Fibroblast of skin of back (primary cell): ENCODE measurements at regions not wholly inside any gene's neighbourhood (a gene's known extent, or its start where the extent isn't known, plus 50 kb on each side); places are given as distances from the start of the nearest gene placed in this dataset.
A peak's percentile ranks its signal among the peaks of the same experiment; 100 is the strongest.

Experiments used
- DNase-seq: peaks from one replicate; pipeline ENCODE4 v3.0.0-alpha.2; 2013

GRCh38 chr10:132467464-132468149, 70.0 kb upstream of the INPP5A start:
- DNase-seq = no peak

- DNase-seq = no peak
Observed at GRCh38 chr10:132468216-132468615, 69.4 kb upstream of the INPP5A start.

DNA sequence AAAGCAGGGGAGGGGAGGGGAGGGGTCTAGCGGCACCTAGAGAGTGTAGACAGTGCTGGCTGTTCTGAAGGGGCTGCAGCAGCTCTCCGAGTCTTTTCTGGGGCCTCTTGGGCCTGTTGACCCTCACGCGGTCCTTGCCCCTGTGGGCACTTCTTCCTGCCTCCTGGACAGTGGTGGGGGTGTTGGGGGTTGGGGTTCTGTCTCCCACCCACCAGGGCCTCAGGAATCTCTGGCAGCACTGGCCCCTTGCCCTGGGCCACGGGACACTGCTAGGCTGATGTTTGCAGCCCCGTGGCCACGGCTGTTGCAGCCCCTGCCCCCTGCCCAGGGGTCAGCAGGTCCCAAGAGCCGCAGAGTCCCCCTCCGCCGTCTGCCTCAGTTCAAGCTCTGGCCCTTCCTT, 68.9 kb upstream of the INPP5A start:
- no peak for DNase-seq

- no peak for DNase-seq
Observed at GRCh38 chr10:132469197-132469884, 68.2 kb upstream of the INPP5A start.

GRCh38 chr10:132470410-132471124, 67.0 kb upstream of the INPP5A start:
- no peak for DNase-seq

DNA sequence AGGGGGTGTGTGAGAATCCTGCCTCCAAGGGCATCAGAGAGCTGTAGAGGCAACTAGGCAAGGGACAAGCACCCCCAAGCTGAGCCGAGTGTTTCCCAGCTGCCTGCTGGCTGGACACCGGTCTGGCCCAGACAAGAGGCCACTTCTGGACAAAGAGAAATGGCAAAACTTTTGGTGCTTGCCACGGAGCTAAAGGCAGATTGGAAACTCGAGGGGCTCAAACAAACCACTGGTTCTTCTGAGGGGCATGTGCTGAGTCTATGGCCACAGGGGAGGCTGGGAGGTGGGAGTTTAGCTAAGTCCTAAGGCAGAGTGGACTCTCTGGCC, 66.5 kb upstream of the INPP5A start:
- no peak for DNase-seq

- DNase-seq = no peak
Observed at GRCh38 chr10:132471484-132471883, 66.1 kb upstream of the INPP5A start.

DNA sequence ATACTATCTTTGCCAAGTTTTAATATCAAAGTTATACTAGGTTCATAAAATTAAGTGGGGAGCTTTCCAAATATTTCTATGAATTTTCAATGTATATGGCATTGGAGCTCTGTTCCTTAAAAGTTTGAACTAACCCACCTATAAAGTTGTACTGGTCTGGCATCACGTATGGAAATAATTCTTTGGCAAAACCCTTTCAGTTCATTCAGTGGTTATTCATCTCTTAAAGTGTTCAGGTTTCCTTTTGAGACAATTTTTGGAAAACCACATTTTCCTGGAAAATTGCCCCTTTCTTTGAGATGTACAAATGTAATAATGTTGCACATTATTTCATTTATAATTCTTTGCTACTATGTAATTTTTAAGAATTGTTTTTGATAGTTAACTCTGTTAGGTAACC, 62.5 kb upstream of the INPP5A start:
- no peak for DNase-seq

DNA sequence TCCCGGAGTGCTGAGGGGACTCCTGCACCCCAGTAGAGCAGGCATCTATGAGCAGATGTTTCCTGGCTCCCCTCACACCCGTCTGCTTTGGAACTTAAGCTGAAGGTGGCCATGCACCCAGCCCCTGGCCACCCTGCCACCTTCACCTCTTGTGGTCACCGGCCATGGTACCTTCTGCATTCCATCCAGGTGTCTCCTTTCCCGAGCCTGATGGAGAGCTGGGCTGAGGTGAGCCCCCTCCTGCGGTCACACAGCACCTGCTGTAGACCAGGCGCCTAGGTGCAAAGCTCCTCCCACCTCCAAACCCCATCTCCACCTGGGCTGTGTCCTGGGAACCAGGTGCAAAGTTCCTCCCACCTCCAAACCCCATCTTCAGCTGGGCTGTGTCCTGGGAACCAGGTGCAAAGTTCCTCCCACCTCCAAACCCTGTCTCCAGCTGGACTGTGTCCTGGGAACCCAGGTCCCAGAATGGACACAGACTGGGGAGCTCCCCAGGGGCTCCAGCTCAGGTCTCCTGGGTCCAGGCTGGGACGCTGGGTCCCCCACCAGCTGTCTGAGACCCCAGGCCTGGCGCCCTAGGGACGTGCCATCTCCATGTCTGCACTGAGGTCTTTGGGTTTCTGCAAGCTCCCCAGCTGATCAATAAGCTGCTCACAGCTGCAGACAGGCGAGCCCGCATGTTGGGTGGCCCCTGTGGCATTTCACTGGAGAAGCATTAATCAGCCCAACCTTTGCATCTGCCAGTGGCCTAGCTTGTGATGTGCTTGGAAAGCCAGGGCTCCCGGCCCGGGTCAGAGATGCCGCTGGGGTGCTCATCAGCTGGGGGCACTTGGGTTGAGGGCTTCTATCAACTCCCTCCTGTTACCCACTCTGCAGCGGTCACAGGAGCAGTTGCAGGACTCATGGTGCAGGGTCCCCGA, 61.2 kb upstream of the INPP5A start:
- no peak for DNase-seq

GRCh38 chr10:132477066-132477397, 60.6 kb upstream of the INPP5A start:
- DNase-seq = no peak

GRCh38 chr10:132477398-132478340, 59.9 kb upstream of the INPP5A start:
- no peak for DNase-seq

DNA sequence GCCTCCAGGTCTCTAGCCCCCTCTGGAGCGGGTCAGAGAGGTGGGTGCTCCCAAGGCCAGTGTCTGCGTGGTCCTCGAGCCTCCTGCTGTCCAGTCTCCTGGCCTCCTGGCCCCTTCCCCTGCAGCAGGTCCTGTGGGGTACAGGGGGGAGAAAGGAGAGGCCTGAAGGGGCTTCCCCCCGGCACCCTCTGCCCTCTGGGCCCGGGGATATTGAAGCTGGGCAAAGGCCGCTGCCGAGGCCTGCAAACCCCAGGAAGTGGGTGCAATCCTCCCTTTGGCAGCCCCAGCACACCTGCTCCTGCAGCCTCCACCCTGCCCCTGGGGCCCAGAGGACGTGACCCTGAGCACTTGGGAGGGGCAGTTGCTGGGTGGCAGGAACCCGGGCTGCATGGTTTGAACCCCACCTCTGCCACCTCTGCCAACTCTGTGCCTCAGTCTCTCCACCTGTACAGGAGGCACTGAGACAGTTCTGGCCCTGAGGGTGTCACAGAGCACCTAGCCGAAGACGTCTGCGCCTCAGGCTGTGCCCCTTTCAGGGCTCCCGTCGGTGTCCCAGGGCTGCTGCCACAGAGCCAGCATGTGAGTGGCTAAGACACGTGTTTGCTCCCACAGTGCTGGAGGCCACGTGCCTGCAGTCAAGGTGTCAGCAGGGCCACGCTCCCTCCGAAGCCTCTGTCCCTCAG, 59.1 kb upstream of the INPP5A start:
- DNase-seq = no peak

- DNase-seq = no peak
Observed at GRCh38 chr10:132479024-132479602, 58.5 kb upstream of the INPP5A start.

DNA sequence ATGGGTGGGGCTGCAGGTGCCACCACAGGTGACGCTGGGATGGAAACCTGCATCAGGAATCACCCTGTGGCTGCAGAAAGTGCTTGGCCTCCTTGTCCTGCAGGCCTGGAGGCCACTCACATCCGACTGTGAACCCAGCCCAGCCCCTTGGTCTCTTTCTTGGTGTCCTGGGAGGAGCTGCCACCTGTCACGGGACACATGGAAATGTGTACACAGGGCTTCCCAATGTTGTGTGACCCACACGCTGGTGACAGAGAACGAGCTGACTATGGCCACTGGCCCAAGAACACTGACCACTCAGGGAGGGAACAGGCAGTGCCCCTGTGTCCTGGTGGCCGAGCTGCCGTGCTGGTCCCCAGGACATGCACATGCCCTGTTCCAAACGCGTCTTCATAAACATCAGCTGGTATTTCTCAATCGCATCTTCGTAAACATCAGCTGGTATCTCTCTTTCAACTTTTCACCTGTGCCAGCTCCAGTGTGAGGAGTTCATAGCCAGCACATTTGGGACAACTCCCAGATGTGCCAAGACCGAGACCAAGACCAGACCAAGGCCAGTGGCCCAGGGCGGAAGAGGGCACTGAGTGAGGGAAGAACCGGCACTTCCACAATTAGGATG, 57.9 kb upstream of the INPP5A start:
- no peak for DNase-seq

- peak; percentile 26 for DNase-seq
Observed at GRCh38 chr10:132480356-132480755, 57.2 kb upstream of the INPP5A start.

DNA sequence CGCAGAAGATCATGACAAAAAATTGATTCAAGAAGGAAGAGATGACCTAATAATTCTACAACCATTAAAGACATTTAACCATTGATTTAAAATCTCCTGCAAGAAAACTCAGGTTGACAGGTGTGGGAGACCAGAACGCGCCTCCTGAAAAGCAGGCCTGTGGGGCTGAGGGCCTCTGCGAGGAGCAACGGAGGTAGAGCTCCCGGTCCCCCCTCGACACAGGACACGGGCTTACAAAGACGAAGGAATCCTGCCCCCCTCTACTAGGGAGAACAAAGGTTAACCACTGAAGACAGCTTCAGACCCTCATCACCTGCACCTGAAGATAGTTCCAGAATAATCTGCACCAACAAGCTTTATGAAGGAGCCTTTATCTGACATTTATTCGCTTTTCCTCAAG, 55.9 kb upstream of the INPP5A start:
- DNase-seq = no peak

- peak; percentile 77 for DNase-seq
Observed at GRCh38 chr10:132482090-132482800, 55.3 kb upstream of the INPP5A start.

- no peak for DNase-seq
Observed at GRCh38 chr10:132483394-132483793, 54.2 kb upstream of the INPP5A start.

DNA sequence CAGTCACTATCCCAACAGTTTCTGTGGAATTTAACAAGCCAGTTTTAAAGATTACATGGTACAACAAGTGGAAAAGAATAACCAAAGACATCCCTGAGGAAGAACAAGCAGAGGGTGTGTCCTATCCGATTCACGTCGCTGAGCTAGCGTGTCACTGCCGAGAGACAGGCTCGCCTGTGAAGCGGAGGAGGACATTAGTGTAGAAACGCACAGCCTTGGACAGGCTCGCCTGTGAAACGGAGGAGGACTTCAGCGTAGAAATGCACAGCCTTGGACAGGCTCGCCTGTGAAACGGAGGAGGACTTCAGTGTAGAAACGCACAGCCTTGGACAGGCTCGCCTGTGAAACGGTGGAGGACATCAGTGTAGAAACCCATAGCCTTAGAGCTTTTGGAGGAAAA, 52.7 kb upstream of the INPP5A start:
- no peak for DNase-seq

GRCh38 chr10:132485391-132485790, 52.2 kb upstream of the INPP5A start:
- no peak for DNase-seq
